NCI-H524 (cell line): ENCODE measurements at regions not wholly inside any gene's neighbourhood (a gene's known extent, or its start where the extent isn't known, plus 50 kb on each side); places are given as distances from the start of the nearest gene placed in this dataset.
"Not testable (repeated sequence)": the region's sequence is repeated elsewhere in the genome, so short reads cannot be mapped to it uniquely, and the experiment has no call there.

ENCODE experiments used
- DNase-seq, 2 experiments: peaks; one replicate each; lab custom pipeline; 2025; lab: John Stamatoyannopoulos, UW

- no peak for DNase-seq
These were observed 155.1 kb downstream of the PTPRU start for GRCh38 chr1:29391362-29391880.

- no peak for DNase-seq
These were observed 154.4 kb downstream of the PTPRU start for GRCh38 chr1:29390491-29391361.

- DNase-seq, result no peak
These were observed 153.8 kb downstream of the PTPRU start for GRCh38 chr1:29390075-29390474.

- no peak for DNase-seq
These were observed 153.3 kb downstream of the PTPRU start for GRCh38 chr1:29389533-29390041.

GRCh38 chr1:29388884-29389283 lies 152.6 kb downstream of the PTPRU start:
- no peak for DNase-seq

GRCh38 chr1:29388170-29388569 lies 151.8 kb downstream of the PTPRU start:
- no peak for DNase-seq

GRCh38 chr1:29387210-29387609 lies 150.9 kb downstream of the PTPRU start:
- DNase-seq, result no peak

- not testable (repeated sequence) for DNase-seq
These were observed 150.1 kb downstream of the PTPRU start for GRCh38 chr1:29386453-29386852.

- DNase-seq, result no peak
These were observed 149.6 kb downstream of the PTPRU start for GRCh38 chr1:29385966-29386365.

GRCh38 chr1:29384496-29385015 lies 148.2 kb downstream of the PTPRU start:
- no peak for DNase-seq

- DNase-seq, result no peak
These were observed 147.5 kb downstream of the PTPRU start for GRCh38 chr1:29383746-29384371.

- DNase-seq, result no peak
These were observed 146.8 kb downstream of the PTPRU start for GRCh38 chr1:29382851-29383745.

GRCh38 chr1:29381426-29381825 lies 145.1 kb downstream of the PTPRU start:
- DNase-seq, result no peak

GRCh38 chr1:29380532-29380931 lies 144.2 kb downstream of the PTPRU start:
- DNase-seq, result no peak

GRCh38 chr1:29379443-29380073 lies 143.2 kb downstream of the PTPRU start:
- peak; percentile 36 to 70 for DNase-seq
